WI38 (cell line): ENCODE measurements at regions not wholly inside any gene's neighbourhood (a gene's known extent, or its start where the extent isn't known, plus 50 kb on each side); places are given as distances from the start of the nearest gene placed in this dataset.

Experiments used
- H3K4me3 ChIP-seq: 2 replicates; pipeline ENCODE4 v1.5.1; 2011; ENCODE audit warnings: low read depth, mild to moderate bottlenecking, control low read depth, low read length
- TF ChIP-seq, protein P1 (sequence below): IDR thresholded peaks from 2 replicates; pipeline ENCODE4 v1.5.1; 2012; ENCODE audit warnings: low read depth, mild to moderate bottlenecking, control low read depth, low read length

DNA sequence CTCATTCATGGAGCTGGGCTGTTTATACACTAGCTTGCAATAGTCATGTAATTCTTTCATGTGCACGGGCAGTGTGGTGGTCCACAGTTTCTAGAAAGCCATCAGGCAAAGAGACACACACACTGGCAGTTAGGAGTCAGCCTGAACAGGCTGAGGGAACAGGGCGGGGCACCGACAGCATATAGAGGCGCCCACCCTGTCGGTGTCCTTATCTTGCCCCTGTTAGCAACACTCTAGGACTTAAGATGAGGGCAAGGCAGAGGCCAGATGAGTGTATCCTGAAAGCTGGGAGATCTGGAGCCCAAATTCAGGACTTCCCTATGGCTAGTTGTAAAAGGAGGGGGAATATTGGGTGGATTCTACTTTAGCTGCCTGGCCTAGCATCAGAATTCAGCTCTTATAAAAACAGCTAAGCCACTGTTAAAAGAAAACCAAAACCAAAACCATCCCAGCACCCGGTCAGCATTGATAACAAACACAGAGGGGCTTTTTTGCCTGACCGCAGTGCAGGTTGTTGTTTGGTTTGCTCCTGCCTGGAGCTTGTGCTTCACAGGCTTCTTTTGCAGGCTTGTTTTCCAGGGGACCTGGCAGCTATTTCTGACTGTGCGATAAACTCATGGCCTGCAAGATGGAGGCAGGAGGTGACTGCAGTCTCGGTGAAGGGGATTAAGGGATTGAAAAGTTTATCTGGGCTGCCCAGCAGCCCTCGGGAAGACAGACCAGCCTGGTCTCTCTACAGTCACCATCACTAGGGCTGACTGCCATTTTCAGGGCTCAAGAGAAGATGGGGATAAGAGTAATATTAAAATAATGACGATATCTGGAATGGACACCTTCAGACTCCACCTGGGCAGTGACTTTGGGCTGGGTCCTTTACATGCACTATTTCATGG, 638.9 kb downstream of the MID1IP1 start:
- TF ChIP-seq, protein P1, sequence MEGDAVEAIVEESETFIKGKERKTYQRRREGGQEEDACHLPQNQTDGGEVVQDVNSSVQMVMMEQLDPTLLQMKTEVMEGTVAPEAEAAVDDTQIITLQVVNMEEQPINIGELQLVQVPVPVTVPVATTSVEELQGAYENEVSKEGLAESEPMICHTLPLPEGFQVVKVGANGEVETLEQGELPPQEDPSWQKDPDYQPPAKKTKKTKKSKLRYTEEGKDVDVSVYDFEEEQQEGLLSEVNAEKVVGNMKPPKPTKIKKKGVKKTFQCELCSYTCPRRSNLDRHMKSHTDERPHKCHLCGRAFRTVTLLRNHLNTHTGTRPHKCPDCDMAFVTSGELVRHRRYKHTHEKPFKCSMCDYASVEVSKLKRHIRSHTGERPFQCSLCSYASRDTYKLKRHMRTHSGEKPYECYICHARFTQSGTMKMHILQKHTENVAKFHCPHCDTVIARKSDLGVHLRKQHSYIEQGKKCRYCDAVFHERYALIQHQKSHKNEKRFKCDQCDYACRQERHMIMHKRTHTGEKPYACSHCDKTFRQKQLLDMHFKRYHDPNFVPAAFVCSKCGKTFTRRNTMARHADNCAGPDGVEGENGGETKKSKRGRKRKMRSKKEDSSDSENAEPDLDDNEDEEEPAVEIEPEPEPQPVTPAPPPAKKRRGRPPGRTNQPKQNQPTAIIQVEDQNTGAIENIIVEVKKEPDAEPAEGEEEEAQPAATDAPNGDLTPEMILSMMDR: no peak
- H3K4me3 ChIP-seq: no peak overlapping the region

DNA sequence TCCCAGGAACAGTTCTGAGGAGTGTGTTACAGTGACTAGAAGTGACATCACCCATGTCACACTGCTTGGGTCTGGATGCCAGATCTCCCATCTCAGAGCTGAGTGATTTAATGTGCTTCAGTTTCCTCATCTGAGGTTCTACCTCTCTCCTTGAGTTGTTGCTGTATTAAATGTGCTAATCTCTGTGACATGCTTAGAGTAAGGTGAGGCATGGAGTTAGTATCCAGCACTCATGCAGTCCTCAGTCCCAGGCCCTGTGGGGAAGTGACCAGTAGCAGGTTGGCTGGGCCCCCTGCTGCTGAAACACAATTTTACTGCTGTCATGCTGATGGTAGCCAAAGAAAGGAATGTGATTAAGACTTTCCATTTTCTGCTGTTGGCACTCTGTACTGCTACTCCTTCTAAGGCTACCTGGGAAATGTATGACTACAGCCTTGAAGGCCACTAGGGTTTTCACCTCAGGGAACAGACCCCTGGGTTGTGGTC, 639.6 kb downstream of the MID1IP1 start:
- TF ChIP-seq, protein P1: no peak
- no peak overlapping the region for H3K4me3 ChIP-seq

DNA sequence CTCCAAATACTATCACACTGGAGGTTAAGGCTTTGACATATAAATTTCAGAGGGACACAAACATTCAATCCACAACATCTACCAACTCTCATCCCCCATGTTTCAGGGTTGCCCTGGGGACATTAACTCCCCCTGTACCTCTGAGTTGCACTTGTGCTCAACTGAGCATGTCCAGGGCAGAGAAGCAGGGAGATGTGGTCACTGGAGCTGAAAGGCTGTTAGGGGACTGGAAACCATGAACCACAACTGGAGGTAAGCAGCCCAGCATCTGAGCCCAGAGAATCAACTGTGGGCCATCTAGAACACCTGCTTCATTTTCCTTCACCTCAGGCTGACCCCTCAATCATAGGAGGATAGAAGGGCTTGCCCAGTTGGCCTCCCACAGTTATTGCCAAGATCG, 641.1 kb downstream of the MID1IP1 start:
- TF ChIP-seq, protein P1: no peak
- H3K4me3 ChIP-seq: no peak overlapping the region

DNA sequence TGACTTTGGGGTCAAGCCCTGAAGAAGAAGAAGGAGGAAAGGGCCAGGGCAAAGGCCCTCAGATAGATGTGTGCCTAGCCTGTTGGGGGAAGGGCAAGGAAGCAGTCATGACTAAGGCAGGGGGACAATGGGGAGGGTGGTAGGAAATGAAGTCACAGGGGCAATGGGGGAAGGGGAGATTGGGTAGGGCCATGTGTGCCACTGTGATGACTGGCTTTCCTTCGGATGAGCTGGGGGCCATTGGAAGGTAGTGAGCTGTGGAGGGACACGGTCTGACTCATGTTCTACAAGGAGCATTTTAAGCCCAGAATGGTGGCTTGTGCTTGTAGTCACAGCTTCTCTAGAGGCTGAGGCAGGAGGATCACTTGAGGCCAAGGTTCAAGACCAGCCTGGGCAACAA, 642.0 kb downstream of the MID1IP1 start:
- H3K4me3 ChIP-seq: no peak overlapping the region
- TF ChIP-seq, protein P1: no peak

DNA sequence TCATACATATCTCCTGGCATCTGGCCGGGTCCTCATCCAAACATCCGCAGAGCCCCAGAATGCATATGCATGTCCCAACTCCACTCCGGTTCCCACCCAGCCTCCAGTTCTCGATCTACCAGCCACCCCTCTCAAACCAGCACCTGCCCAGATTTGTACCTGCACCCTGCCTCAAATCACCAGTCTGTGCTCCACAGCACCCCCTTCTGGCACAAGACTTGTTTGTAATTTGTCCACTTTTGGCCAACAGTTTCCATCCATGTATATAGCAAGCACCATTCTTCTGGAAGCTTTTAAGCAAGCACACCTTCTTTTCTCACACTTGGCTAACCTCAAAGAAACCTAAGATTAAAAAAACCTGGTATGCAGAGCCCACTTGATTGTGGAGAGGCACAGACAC, 644.1 kb downstream of the MID1IP1 start:
- H3K4me3 ChIP-seq: no peak overlapping the region
- TF ChIP-seq, protein P1: peak; percentile 2; the same call in 1 of the 2 replicates

DNA sequence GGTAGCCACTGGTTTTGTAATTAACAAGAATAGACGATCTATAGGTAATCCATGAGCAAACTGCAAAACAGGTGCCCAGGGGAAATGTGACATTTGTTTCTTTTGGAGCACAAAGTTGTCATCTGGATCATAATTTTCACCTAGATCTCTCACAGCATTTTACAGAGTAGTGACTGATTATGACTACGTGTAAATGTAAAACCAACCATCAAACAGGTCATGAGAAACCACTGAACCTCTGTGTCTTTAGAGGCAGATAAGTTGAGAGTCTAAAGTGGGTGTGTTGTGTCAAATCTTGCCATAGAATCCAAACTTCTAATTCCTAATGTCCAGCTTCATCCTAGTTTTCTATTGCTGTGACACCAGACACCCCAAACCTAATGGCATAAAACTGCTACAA, 648.1 kb downstream of the MID1IP1 start:
- TF ChIP-seq, protein P1: no peak
- no peak overlapping the region for H3K4me3 ChIP-seq

DNA sequence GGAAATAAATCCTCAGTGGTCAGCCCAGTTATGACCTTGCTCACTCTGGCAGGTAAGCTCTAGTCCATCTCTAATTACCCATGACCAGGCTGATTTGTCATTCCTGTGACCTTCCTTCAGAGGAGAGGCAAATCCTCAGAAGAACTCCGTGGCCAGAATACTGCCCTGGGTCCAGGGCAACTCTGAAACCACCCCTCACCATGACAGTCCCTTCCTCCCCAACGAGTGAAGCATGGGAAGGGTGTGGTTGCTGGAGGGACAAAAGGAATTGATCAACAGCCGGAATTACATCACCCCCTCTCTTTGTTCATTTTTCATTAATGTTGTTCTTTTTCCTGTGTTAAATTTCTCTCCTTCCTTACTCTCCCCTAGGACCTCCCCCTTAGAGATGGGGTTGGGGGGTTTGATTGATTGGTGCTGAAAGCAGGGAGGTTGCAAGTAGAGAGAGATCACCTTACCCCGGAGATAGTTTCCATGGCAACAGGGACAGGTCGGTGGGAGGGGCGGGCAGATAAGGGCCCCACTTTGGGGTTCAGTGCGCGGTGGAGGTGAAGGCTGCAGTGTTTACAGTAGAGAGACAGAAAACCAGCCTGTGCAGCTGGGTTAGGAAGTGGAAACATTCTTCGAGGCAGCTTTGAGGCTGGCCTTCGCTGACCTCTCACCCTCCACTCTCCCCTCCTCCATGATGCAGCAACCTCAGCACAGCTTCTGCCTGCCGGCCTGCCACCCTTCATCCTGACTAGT, 647.4 kb downstream of the BCOR start:
- H3K4me3 ChIP-seq: no peak overlapping the region
- TF ChIP-seq, protein P1: no peak
